HG02884 (cell line): ENCODE measurements at regions not wholly inside any gene's neighbourhood (a gene's known extent, or its start where the extent isn't known, plus 50 kb on each side); places are given as distances from the start of the nearest gene placed in this dataset.
"Not testable (repeated sequence)": the region's sequence is repeated elsewhere in the genome, so short reads cannot be mapped to it uniquely, and the experiment has no call there.

Experiments
- ATAC-seq: cut with Tn5 transposase; IDR thresholded peaks from one replicate; pipeline ENCODE4 v1.9.1; 2021; ENCODE audit warnings: mild to moderate bottlenecking, moderate library complexity; ENCODE audit not compliant: unreplicated experiment

DNA sequence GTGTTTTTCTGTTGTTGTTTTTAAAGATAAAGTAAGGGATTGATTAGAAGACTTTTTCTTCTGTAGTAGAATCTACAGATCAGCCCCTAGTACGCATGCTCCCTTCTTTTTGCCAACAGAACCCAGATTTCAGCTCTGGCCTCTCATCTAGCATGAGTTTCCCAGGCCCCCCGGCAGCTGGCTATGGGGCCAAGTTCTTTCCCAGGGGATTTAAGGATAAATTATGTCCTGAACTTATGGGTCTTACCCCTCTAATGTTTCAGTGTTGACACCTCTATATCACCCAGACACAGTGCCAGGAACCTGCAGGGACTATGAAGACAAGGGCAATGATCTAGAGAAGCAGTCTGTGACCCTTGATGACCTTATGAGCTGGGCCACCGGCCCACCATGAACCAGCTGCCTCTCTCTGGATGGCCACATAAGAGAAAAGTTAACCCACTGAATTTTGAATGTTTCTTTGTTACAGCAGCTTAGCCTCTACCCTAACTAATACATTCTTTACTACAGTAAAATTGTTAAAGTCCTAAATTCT, 150.5 kb downstream of the UNC5CL start:
- no peak for ATAC-seq

DNA sequence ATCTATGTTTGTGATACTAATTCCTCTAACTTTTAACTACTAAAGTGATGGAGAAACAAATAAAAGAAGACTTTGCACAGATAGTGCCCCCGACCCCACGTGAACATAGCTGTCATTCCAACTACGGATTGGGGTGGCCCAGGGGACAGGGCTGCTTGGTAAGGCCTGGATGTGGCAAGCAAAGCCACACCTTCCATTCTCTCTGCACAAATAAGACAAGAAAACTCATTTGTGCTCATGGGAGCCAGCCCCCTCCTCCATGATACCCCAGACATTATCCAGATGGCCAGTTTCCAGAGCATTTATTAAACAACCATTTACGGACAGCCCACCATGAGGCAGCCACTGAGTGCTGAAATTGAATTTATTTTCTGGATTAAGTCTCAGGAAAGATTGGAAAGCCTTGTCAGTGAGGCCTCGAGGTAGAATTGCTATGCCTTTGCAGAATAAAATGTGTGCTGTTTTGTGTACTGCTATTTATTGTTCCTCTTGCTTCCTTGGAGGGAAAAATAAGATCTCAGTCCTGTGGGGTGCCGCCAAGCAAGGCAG, 151.2 kb downstream of the UNC5CL start:
- ATAC-seq: no peak

DNA sequence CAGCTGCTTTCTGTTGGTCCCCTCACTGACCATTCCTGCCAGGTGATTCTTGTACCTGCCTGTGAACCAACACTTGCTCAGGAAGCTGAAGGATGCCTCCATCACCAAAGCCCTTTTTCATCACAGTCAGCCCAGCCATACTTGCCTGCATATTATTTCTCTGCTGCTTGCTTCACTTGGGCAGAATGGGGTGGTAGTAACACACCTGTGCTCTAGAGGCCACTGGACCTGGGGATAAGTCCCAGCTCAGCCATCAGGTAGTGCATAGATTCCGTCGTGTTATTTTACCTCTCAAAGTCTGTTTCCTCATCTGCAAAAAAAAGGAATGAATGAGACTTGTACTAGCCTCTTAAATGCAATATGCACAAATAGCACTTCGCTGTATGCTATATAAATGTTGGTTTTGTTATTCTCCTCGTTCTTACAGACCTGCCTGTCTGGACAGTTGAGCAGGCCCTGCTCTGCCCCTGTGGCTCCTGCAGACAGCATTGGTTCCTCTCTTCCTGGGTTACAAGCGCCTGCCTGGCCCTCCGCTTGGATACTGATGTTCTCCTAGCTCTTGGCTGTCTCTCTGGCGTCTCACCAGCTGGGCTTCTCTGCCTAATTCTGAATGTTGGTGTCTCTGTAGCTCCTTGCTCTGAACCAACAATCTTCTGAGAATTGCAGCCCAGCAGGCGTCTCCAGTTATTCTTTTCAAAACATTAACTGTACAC, 151.8 kb downstream of the UNC5CL start:
- no peak for ATAC-seq

DNA sequence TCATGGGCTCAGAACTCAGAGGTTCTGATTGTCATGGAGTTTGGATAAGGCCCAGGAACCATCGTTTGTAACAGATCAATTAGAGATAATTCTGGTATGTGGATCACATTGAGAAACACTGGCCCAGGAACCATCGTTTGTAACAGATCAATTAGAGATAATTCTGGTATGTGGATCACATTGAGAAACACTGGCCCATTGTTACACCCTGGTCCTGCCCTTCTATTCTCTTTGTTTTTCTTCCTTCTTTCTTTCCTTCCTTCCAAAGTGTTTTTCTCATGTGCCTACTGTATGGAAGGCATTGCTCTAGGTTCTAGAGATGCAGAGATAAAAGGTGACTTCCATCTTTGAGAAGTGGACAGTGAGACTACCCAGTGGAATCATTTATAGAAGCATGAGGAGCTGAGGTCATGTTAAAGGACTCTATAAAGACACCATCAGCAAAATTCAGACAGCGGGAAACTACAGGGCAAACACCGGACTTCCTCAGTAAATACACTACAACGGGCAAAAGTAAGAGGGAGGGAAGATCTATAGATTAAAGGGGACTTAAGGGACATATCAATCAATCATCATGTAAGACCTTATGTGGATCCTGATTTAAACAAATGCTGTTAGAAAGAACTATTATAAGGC, 153.8 kb downstream of the UNC5CL start:
- no peak for ATAC-seq

DNA sequence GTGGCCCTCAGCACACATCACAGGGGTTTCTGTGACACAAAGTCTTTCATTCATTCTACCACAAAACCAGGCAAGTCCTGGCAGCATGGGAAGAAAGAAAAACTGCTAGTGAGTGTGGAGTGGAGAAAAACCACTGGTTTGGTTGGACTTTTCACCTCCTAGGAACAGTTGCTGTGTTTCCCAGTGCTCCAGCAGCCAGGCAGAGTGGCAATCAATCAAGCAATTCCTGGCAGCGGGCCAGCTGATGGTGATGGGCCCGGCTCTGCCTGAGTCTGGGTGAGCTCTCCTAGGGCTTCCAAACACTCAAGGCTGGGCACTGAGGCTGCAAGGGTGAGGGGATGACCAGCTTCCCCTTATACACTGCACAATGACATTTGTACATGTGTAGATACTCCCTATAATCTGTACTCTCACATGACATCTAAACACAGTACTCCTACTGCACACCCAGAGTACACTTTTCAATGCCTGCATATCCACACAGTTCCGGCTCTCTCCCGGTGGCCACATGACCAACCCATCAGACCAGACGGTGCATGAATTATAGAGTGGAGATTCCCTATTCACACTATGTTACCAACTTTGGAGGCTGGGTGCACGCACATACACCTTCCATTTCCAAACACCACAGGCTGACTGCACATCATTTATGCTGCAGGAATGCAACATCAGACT, 156.6 kb downstream of the UNC5CL start:
- no peak for ATAC-seq

DNA sequence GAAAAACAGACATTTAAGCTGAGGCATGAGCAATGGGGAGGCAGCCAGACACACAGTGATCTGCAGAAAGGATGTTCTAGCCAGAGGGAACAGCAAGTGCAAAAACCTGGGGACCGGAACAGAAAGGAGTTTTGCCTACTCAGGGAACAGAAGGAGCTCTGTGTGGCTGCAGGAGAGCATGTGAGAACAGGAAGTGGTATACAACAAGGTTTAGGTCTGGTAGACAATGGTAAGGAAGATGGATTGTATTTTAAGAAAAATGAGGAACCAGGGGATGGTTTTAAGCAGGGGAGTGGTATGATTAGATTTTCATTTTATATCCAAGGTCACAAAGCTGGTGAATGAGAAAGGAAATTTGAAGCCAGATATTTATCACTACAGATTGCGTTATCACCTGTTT, 157.5 kb downstream of the UNC5CL start:
- ATAC-seq: no peak

DNA sequence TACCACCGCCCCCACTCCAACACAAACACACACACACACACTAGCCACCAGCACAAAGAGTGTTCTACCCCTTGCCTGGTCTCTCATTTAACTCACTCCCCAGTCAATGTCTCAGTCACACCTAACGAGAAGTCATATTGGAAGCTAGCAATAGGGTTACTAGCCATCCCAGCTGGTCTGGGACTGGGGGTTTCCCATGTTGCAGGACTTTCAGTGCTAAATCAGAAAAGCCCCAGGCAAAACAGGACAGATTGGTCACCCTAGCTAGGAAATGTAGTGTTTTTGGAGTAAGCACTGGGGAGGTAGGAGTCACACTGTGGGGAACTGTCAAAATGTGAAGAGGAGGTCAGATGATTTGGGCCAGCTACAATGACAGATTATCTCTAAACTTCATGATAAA, 158.1 kb downstream of the UNC5CL start:
- ATAC-seq: no peak

DNA sequence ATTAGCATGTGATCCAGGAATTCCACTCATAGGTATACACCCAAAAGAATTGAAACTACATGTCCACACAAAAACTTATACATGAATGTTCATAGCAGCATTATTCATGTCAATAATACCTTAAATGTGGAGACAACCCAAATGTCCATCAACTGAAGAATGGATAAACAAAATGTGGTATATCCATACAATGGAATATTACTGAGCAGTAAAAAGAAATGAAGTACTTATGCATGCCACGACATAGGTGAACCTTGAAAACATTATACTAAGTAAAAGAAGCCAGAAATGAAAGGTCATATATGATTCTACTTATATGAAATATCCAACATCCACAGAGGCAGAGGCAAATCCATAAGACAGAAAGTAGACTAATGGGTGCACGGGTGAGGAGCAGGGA, 159.9 kb downstream of the UNC5CL start:
- no peak for ATAC-seq

DNA sequence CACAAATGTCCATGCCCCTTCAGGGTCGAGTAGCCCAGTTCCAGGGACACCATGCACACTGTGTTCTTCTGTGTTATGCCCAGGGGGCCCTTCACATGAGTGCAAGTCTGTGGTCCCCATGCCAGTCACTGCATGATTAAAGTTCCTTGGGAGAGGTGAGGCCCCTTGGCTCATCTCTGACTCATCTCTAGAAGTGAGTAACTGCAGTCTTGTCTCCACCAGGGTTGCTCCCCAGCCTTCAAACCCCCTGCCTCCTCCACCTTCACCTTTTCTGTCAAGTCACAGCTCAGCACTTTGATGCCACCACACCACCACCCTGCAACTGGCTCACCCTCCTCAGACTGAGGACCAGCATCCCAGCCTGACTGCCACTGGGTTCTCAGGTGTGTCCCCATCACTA, 161.7 kb downstream of the UNC5CL start:
- no peak for ATAC-seq

DNA sequence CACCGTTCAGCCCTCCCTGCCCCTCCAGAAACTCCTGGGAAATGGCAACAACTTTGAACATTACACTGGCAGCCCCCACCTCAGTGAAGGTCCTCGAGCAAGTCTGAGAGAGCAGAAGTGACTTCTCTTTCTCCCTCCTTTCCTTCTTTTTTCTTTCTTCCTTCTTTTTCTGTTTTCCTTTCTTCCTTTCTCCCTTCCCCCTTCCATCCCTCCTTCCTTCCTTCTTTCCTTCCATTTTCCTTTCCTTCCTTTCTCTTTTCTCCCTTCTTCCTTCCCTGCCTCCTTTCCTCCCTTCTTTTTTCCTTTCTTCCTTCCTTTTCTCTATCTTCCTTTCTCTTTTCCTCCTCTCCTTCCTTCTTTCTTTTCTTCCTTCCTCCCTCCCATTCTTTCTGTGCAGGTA, 162.7 kb downstream of the UNC5CL start:
- no peak for ATAC-seq

DNA sequence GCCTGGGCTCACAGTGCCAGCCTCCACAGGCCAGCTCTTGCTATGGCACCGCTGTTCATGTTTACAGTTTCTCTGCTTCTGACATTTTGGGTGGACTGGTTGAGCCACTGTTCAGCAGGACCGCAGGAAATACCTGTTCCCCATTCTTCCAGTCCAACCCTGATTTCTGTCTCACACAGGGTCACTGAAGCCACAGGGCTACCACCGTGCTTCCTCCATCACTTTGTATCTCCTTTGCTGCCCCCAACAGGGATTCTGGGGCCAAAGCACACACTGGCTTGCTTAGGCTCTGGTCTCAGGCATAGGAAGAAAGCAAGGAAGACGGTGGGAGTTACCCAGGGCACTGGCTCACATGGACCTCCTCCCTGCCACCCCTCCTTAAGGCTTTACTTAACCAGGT, 164.5 kb downstream of the UNC5CL start:
- no peak for ATAC-seq

DNA sequence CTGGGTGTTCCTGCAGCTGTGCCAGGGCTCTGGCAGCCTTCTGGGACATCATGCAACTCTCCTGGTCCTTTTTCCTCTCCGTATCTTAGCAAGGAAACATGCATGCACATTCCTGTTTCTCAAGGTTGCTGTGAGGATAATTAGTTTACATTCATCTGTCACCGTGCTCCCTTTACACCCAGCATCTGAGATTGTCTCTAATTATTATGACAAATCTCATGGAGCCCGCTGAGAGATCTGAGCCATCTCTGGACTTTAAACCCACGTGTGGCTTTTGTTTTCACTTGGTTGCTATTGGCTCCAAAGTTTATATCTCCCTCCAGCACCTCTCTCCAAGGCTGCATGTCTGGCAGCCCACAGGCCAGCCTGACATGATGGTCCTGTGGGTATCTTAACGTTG, 167.6 kb downstream of the UNC5CL start:
- ATAC-seq: no peak

DNA sequence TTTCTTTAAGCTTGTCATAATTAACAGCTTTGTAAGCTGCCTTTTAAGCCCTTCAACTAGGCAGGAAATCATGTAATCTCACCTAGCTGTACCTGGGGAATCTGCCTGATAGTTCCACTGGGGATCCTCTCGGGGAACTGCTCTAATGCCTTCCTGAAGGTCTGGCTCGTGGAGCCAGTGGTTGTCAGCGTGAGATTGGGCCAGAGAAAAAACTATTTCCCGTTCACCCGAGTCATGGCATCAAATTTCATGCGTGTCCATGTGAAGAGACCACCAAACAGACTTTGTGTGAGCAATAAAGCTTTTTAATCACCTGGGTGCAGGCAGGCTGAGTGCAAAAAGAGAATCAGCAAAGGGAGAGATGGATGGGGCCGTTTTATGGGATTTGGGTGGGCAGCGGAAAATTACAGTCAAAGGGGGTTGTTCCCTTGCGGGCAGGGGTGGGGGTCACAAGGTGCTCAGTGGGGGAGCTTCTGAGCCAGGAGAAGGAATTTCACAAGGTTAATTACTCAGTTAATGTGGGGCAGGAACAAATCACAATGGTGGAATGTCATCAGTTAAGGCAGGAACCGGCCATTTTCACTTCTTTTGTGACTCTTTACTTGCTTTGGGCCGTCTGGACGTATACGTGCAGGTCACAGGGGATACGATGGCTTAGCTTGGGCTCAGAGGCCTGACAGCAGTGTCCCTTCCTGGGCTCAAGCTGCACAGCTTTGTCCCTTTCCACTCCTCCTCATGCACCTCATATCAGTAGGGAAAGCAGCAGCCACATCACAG, 170.7 kb downstream of the UNC5CL start:
- not testable (repeated sequence) for ATAC-seq

DNA sequence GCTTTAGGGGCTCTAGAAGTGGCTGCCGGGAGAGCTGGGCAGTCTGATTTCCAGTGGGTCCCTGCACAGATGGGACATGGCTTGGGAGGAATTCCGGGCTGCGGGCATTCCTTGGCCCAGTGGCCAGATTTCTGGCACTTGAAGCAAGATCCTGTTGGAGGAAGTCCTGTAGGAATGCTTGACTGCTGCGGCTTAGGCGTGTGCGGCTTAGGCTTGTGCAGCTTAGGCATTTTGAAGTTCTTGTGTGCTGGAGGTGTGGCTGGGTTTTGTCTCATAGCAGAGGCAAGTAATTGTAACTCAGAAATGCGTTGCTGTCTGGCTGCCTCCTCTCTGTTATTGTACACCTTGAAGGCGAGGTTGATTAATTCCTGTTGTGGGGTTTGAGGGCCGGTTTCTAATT, 171.5 kb downstream of the UNC5CL start:
- ATAC-seq: not testable (repeated sequence)

DNA sequence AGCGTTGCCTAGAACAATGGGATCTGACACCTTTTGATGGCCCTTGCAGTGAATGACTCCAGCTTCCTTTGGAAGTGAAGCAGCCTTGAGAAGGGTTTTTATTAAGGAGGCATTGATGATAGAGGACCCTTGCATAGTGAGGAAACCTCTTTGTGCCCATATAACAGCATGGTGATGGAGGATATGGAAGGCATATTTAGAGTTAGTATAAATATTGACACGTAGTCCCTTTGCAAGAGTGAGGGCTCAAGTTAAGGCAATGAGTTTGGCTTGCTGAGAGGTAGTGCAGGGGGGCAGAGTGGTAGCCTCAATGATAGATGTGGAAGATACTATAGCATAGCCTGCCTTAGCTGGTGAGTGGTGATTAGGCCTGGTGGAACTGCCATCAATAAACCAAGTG, 173.8 kb downstream of the UNC5CL start:
- ATAC-seq: not testable (repeated sequence)

DNA sequence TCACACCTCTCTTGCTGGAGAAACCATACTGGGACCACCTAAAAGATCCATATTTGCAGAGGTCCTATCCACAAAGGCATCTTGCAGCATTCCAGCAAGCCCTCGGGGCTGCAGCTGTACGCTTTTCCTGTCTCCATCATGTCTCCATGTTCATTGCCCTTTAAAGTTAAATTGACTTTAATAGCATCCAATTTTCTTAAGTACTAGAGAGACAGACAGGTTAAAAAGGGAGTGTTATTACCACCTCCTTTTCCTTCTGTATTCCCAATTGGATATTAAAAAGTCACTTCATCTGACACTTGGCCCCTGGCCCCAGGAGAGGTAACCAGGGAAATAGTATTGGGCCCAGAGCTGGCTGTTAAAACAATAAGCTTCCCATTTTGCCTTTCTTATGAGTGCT, 178.6 kb downstream of the UNC5CL start:
- no peak for ATAC-seq

DNA sequence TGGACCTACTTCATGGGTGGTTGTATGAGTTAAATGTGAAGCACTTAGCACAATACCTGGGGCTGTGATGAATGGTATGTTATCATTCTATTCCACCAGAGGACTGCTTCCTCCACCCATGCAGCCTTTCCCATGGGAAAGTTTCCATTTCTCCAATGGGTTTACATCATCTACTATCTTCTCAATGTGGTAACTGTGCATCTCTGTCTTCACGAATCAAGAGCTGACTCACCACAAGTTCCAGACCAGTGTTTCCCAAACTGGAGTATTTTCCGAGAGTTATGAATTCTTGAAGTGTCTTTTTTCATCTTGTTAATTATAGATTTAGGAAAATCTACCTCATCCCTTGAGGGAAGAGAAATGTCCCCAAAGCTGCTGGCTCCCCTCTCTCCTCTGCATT, 182.8 kb downstream of the UNC5CL start:
- no peak for ATAC-seq

DNA sequence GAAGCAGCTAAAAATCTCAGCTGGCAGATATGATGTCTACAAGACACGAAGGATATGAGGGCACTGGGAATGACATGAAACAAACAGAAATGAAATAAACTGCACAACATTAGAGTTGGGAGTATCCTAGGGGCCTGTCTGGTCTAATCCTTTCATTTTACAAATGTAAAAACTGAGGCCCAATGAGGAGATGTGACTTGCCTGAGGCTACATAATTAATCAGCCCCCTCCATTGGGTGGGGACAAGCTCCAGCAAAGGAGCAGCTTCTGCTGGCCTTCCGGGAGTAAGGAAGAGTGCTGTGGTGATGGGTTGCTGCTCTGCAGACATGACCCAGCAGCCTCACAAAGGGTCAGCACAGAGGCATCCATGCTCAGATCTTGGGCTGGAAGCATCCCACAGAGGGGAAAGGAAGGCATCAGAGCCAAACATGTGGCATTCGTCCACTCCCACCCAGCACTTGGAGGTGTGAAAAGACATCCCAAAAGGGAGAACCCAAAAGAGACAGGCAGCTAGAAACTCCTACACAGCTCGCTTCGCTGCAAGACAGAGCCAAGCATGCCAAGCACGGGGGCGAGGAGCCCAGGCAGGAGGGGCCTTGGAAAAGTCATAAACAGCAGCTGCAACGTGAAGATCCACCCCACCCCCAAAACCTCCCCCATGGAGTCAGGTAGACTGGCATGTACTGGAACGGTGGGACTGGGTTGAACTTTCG, 183.7 kb downstream of the UNC5CL start:
- ATAC-seq: no peak

DNA sequence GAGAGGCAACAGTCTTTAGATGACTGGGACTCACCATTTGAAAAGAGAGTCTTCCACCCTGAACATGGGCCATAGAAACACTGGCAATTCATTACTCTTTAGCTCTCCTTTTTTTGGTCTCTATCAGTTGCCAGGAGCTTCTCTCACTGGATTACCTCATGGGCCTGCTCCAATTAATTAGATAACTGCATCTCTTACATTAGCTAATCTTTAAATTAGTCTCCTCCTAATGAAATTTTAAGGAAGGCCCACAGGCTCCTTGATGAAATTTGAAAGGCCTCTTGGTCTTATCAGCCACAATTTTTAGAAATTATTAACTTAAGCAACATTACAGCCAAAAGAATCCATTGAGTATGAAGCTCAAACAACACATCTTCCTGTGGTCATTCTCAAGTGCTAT, 184.4 kb downstream of the UNC5CL start:
- no peak for ATAC-seq

DNA sequence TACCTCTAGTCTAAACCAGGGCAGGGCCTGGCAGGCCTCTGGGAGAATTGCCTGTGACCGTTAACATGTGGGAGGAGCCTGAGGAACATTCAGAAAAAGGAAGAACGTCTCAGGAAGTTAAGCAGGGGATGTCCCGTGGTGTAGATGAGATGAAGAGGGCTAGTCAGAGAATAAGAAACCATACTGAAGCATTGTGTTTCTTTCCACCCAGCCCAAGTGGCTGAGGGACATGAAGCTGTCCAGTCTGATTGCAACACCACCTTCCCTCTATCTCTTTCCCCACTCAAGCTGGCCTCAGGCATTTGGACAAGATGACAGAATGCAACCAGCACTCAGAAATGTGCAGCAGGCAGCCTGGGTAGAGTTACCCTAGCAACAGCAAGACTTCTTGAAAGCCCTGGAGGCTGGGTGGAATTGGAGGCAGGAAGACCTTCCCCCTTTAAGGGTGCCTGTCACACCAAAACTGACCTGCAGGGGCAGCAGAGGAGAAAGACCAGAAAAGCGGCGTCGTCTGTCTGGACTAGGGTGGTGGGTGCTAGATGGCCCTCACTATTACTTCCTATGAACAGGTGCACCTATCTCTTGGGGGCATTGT, 186.1 kb downstream of the UNC5CL start:
- ATAC-seq: no peak
